ENCODE measurements at regions not wholly inside any gene's neighbourhood (a gene's known extent, or its start where the extent isn't known, plus 50 kb on each side); places are given as distances from the start of the nearest gene placed in this dataset.

DNA sequence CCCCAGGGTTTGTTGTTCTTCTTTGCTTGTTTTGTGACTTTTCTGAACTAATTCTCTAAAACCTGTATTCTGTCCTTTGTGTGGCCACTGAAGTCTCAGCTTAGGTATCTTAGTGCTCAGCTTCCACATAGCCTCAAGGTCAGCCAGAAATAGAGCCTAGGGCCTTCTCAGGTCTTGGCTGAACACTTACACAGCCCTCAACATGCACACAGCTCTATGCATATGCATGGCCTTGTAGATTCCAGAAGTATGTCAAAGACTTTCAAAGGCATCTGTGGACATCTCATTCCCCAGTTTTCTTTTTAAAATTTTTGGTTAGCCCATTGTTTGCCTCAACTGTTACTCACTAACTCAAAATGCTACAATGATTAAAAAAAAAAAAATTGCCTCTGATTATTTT, 99.9 kb upstream of the GRIA1 start:
- no peak for TF ChIP-seq POLR2A (IDR thresholded peaks at IDR 0.05)
- TF ChIP-seq, protein P1, sequence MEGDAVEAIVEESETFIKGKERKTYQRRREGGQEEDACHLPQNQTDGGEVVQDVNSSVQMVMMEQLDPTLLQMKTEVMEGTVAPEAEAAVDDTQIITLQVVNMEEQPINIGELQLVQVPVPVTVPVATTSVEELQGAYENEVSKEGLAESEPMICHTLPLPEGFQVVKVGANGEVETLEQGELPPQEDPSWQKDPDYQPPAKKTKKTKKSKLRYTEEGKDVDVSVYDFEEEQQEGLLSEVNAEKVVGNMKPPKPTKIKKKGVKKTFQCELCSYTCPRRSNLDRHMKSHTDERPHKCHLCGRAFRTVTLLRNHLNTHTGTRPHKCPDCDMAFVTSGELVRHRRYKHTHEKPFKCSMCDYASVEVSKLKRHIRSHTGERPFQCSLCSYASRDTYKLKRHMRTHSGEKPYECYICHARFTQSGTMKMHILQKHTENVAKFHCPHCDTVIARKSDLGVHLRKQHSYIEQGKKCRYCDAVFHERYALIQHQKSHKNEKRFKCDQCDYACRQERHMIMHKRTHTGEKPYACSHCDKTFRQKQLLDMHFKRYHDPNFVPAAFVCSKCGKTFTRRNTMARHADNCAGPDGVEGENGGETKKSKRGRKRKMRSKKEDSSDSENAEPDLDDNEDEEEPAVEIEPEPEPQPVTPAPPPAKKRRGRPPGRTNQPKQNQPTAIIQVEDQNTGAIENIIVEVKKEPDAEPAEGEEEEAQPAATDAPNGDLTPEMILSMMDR (IDR thresholded peaks at IDR 0.05): no peak
- H3K4me3 ChIP-seq (ENCODE audit: low read depth, poor library complexity, severe bottlenecking): no peak overlapping the region
- intact Hi-C loops (cut with DNase I; ENCODE audit: low total_unique reads): no loop called here
- DNase-seq (ENCODE audit: low spot score in 2 of 2): no peak

DNA sequence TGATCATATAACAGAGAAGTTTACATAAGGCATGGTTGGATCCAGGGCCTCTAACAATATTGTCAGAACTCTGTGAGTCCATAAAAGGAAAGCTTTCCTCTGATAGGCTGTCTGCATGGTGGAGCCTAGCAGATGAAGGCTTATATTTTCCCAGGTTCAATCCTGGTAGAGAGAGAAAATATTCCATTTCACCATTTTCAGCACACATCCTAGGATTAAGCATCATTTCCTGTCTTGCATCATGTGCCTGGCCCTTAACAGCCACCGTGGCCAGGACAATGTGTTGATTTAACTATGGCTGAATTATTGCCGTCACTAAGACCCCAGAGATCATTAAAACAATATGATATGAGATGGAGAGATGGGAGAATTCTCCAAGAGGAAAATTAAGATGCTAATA, 90.9 kb upstream of the GRIA1 start:
- intact Hi-C loops (cut with DNase I; ENCODE audit: low total_unique reads): no loop called here
- TF ChIP-seq, protein P1 (IDR thresholded peaks at IDR 0.05): no peak
- TF ChIP-seq POLR2A (IDR thresholded peaks at IDR 0.05): no peak
- no peak for DNase-seq (ENCODE audit: low spot score in 2 of 2)
- no peak overlapping the region for H3K4me3 ChIP-seq (ENCODE audit: low read depth, poor library complexity, severe bottlenecking)
- WGBS, 2 donors: 53 to 61% methylated on average over 2 of the region's 2 CpGs

DNA sequence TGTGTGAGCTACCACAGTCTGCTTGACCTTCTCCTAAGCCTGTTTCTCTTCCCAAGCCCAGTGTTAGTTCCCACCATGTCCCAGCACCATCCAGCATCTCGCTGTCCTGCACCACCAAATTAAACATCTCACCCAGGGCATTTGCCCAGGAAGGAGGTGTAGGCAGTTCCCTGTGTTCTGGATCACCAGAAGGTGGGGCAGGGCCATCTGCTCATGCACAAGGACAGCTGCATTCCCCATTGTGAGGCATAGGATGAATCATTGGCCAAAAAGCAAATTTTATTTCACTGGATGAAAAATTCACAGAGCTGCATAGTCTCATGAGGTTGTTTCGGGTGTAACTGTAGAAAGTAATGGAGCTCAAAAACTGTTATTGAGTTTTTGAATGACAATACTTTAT, 89.5 kb upstream of the GRIA1 start:
- DNase-seq (ENCODE audit: low spot score in 2 of 2): no peak
- H3K4me3 ChIP-seq (ENCODE audit: low read depth, poor library complexity, severe bottlenecking): no peak overlapping the region
- 80 to 91% methylated on average over 2 of the region's 2 CpGs for WGBS, 2 donors
- TF ChIP-seq, protein P1 (IDR thresholded peaks at IDR 0.05): no peak
- no peak for TF ChIP-seq POLR2A (IDR thresholded peaks at IDR 0.05)
- intact Hi-C loops (cut with DNase I; ENCODE audit: low total_unique reads): no loop called here

DNA sequence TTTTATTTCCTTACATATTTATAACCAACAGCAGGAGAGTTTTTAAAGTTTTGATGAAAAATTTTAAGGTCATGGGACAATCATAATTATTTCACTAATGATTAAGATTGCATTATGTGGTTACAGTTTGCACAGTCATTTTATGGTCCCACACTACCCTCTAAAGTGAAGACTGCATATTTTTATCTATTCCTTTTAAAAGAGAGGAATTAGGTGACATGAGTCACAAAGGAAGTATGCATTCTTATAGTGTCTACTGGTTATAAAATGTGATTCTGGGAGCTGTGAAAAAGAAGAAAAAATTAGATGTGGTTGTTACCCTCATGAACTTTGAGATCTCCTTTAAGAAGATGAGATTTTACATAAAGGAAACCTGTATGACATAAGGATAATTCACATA, 87.9 kb upstream of the GRIA1 start:
- no peak overlapping the region for H3K4me3 ChIP-seq (ENCODE audit: low read depth, poor library complexity, severe bottlenecking)
- no peak for DNase-seq (ENCODE audit: low spot score in 2 of 2)
- TF ChIP-seq, protein P1 (IDR thresholded peaks at IDR 0.05): no peak
- no peak for TF ChIP-seq POLR2A (IDR thresholded peaks at IDR 0.05)
- intact Hi-C loops (cut with DNase I; ENCODE audit: low total_unique reads): no loop called here

DNA sequence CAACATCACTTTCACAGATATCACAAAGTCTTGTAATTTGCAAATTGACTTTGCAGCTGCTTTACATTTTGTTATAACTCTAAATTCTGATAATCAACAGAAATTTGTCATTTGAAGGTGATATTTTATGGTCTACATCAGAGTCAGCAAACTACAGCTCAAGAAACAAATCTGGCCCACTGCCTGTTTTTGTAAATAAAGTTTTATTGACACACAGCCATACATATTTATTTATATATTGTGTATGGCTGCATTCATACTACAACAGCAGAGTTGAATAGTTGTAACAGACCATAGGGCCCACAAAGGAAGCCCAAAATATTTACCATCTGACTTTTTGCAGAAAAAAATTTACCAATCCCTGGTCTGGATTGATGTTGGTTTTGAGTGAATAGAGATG, 87.0 kb upstream of the GRIA1 start:
- intact Hi-C loops (cut with DNase I; ENCODE audit: low total_unique reads): no loop called here
- no peak for DNase-seq (ENCODE audit: low spot score in 2 of 2)
- TF ChIP-seq POLR2A (IDR thresholded peaks at IDR 0.05): no peak
- TF ChIP-seq, protein P1 (IDR thresholded peaks at IDR 0.05): no peak
- H3K4me3 ChIP-seq (ENCODE audit: low read depth, poor library complexity, severe bottlenecking): no peak overlapping the region

DNA sequence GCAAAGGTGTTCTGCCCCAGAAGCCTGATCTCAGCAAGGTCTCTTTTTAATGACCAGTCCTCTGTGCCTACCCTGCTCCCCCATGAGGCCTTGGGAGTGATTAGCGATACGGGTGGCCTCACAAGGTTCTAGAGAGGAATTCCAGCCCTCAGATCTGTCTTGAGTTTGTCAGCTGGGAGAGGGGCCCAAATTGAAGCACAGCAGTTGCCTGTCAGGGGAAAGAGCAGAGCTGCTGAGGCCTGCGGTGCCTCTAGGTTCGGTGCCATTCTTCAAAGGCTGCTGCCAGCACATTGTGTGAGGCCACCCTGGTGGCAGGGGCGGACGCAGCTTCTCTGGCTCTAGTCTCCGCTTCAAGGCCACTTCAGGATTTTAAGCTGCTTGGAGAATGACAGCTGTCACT, 85.7 kb upstream of the GRIA1 start:
- no peak overlapping the region for H3K4me3 ChIP-seq (ENCODE audit: low read depth, poor library complexity, severe bottlenecking)
- DNase-seq (ENCODE audit: low spot score in 2 of 2): no peak
- 68 to 71% methylated on average over 7 of the region's 7 CpGs for WGBS, 2 donors
- intact Hi-C loops (cut with DNase I; ENCODE audit: low total_unique reads): no loop called here
- TF ChIP-seq POLR2A (IDR thresholded peaks at IDR 0.05): no peak
- TF ChIP-seq, protein P1 (IDR thresholded peaks at IDR 0.05): no peak

Measured in lower leg skin (tissue), 4 donors.